PC-3 (cell line): ENCODE measurements at regions not wholly inside any gene's neighbourhood (a gene's known extent, or its start where the extent isn't known, plus 50 kb on each side); places are given as distances from the start of the nearest gene placed in this dataset.

ENCODE experiments used
- ATAC-seq: fragments of 200-7000 bp; cut with Tn5 transposase; 2 replicates; pipeline ENCODE4 v1.9.1; 2020; ENCODE audit warnings: mild to moderate bottlenecking, moderate library complexity
- BruUV-seq: library from RNA; stranded (reverse); fragments of 400-500 nt; replicated peaks from 2 replicates; lab custom pipeline; 2021; lab: Mats Ljungman, UMichigan
- CTCF ChIA-PET: fragments of 300-600 bp; sonication (Branson Sonifier 250); formaldehyde crosslinking; loops from one replicate; lab custom pipeline; 2022; ENCODE audit warnings: antibody characterized with exemption; lab: Charles Lee
- POLR2A ChIA-PET: fragments of 300-600 bp; sonication (Branson Sonifier 250); formaldehyde crosslinking; loops from one replicate; lab custom pipeline; 2022; ENCODE audit warnings: antibody characterized with exemption; ENCODE audit not compliant: unreplicated experiment; lab: Charles Lee
- DNase-seq: peaks from one replicate; pipeline ENCODE4 v3.0.0-alpha.2; 2015
- H2AFZ ChIP-seq: fragments of 300-600 bp; sonication (generic); 2 replicates; pipeline ENCODE4 v1.6.0; 2016; ENCODE audit warnings: antibody characterized with exemption, low read length
- H3F3A ChIP-seq: fragments of 300-600 bp; sonication (generic); one replicate; pipeline ENCODE4 v1.6.0; 2017; ENCODE audit warnings: antibody characterized with exemption, low read length, control low read depth, mild to moderate bottlenecking; ENCODE audit not compliant: unreplicated experiment
- H3K27ac ChIP-seq: fragments of 300-600 bp; sonication (generic); 2 replicates; pipeline ENCODE4 v1.5.1; 2016; ENCODE audit warnings: mild to moderate bottlenecking, low read length
- H3K27me3 ChIP-seq: fragments of 300-600 bp; sonication (generic); 2 replicates; pipeline ENCODE4 v1.6.1; 2016; ENCODE audit warnings: low read length, mixed read lengths
- H3K36me3 ChIP-seq: fragments of 300-600 bp; sonication (generic); 2 replicates; pipeline ENCODE4 v1.6.1; 2016; ENCODE audit warnings: low read depth, mixed run types, low read length, mixed read lengths
- H3K4me1 ChIP-seq: fragments of 300-600 bp; sonication (generic); 2 replicates; pipeline ENCODE4 v1.5.1; 2016; ENCODE audit warnings: low read length; ENCODE audit not compliant: insufficient read depth
- H3K4me2 ChIP-seq: fragments of 300-600 bp; sonication (generic); 2 replicates; pipeline ENCODE4 v1.6.0; 2016; ENCODE audit warnings: low read length
- H3K4me3 ChIP-seq: fragments of 300-600 bp; sonication (generic); 2 replicates; pipeline ENCODE4 v1.5.1; 2016; ENCODE audit warnings: mild to moderate bottlenecking, low read length, mixed read lengths
- H3K79me2 ChIP-seq: fragments of 300-600 bp; sonication (generic); 2 replicates; pipeline ENCODE4 v1.6.1; 2017; ENCODE audit warnings: low read length, mixed read lengths
- H3K9ac ChIP-seq: fragments of 300-600 bp; sonication (generic); 2 replicates; pipeline ENCODE4 v1.6.0; 2016; ENCODE audit warnings: mild to moderate bottlenecking, low read length
- H3K9me2 ChIP-seq: fragments of 300-600 bp; sonication (generic); replicated peaks from 2 replicates; pipeline ENCODE4 v1.6.1; 2016; ENCODE audit warnings: mixed run types, low read length, mixed read lengths
- H3K9me3 ChIP-seq: fragments of 300-600 bp; sonication (generic); 2 replicates; pipeline ENCODE4 v1.6.1; 2016; ENCODE audit warnings: low read length, mixed read lengths
- H4K20me1 ChIP-seq: fragments of 300-600 bp; sonication (generic); 2 replicates; pipeline ENCODE4 v1.6.1; 2016; ENCODE audit warnings: low read length, mixed read lengths
- EZH2 ChIP-seq: fragments of 300-600 bp; sonication (generic); IDR thresholded peaks from one replicate; pipeline ENCODE4 v1.6.1; 2017; ENCODE audit warnings: antibody characterized with exemption, mild to moderate bottlenecking, low read length; ENCODE audit not compliant: unreplicated experiment
- EZH2phosphoT487 ChIP-seq: fragments of 300-600 bp; sonication (generic); IDR thresholded peaks from 2 replicates; pipeline ENCODE4 v1.6.1; 2018; ENCODE audit warnings: mild to moderate bottlenecking, antibody characterized with exemption, low read length, borderline replicate concordance
- intact Hi-C: fragments of 100-400 bp; cut with micrococcal nuclease; formaldehyde crosslinking; loops from 2 replicates; pipeline ENCODE4 v1.9.0; 2023
- TF ChIP-seq, protein P1 (sequence below): fragments of 300-600 bp; sonication (generic); conservative IDR thresholded peaks from 2 replicates; pipeline ENCODE4 v1.5.1; 2017; ENCODE audit warnings: antibody characterized with exemption, low read depth, mild to moderate bottlenecking, low read length

DNA sequence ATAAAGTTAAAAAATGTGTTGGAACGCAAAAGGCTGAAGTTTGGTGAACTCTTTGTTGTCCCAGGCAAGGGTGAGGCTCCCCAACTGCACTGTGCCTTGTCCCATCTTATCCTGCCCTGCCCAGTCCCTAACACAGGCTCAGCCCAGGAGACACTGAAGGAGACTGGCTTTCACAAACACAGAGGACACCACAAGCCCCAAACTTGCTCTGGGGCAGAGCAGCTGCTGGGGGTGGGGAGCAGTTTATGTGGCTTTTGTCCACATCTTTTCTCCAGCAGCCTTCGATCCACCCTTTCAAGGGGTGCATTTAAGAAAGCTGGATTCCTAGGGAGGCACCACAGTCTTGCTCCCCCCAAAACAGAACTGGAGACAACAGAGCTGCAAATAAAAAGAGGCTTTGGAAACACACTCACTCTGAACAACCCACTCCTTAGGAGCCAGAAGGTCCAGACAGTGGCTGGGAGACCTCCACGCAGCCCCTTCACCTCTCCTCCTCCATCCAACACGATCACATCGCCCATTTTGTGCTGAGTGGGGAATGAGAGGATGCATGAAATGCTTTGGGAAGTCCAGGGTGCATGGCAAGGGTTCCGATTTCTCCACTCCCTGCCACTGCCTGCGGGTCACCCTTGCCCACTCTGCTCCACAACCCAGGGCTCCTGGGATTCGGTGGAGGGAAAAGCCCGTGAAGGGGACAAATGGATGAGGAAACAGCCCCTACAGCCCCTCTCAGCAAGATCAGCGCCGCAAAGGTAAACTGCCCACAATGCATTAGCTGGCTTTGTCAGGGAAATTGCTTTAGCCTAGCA lies 260.5 kb upstream of the TLE3 start:
- TF ChIP-seq, protein P1, sequence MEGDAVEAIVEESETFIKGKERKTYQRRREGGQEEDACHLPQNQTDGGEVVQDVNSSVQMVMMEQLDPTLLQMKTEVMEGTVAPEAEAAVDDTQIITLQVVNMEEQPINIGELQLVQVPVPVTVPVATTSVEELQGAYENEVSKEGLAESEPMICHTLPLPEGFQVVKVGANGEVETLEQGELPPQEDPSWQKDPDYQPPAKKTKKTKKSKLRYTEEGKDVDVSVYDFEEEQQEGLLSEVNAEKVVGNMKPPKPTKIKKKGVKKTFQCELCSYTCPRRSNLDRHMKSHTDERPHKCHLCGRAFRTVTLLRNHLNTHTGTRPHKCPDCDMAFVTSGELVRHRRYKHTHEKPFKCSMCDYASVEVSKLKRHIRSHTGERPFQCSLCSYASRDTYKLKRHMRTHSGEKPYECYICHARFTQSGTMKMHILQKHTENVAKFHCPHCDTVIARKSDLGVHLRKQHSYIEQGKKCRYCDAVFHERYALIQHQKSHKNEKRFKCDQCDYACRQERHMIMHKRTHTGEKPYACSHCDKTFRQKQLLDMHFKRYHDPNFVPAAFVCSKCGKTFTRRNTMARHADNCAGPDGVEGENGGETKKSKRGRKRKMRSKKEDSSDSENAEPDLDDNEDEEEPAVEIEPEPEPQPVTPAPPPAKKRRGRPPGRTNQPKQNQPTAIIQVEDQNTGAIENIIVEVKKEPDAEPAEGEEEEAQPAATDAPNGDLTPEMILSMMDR, result no peak
- TF ChIP-seq EZH2phosphoT487 (no peak), EZH2 (no peak)
- Histone ChIP-seq H3K36me3 (no peaks in the 10 kb centered on the region), H4K20me1 (no peaks in the 10 kb centered on the region), H3F3A (no peaks in the 10 kb centered on the region), H3K4me3 (no peak overlapping the region), H3K4me1 (peaks cover under 1% of the 10 kb centered on the region), H3K27ac (no peak overlapping the region), H3K9ac (no peak overlapping the region), H3K9me2 (no peaks in the 10 kb centered on the region), H3K9me3 (no peaks in the 10 kb centered on the region), H2AFZ (no peak overlapping the region), H3K27me3 (peaks cover 23% of the 10 kb centered on the region; the same call in 1 of the 2 replicates), H3K4me2 (no peak overlapping the region), H3K79me2 (no peaks in the 10 kb centered on the region)
- POLR2A ChIA-PET, result no interaction called here
- no peak for DNase-seq
- intact Hi-C loops, result no loop called here
- CTCF ChIA-PET, result no interaction called here
- BruUV-seq, result no TSS peak
- ATAC-seq, result no peak

DNA sequence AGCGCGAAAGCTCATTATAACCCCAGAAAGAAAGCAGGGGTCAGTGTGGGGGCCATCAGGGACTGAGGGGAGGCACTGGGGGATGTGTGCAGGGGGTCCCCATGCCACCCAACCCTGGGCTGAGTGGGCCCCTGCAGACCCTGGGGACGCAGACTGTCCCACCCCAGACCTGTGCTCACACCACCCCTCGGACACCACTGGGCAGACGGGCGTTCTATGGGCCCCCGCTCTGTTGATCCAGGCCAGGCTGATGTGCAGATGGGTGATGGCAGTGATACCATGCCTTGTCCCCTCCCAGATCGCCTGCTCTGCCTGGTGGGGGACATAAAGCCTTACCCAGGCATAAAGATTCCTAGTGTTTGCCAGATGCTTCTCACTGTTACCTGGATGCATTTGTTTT lies 259.7 kb upstream of the TLE3 start:
- Histone ChIP-seq H3K4me2 (no peak overlapping the region), H3F3A (no peaks in the 10 kb centered on the region), H2AFZ (no peak overlapping the region), H3K4me1 (no peaks in the 10 kb centered on the region), H3K27ac (no peak overlapping the region), H4K20me1 (no peaks in the 10 kb centered on the region), H3K4me3 (no peak overlapping the region), H3K79me2 (no peaks in the 10 kb centered on the region), H3K9me2 (no peaks in the 10 kb centered on the region), H3K36me3 (no peaks in the 10 kb centered on the region), H3K9ac (no peak overlapping the region), H3K9me3 (no peaks in the 10 kb centered on the region), H3K27me3 (peaks cover 25% of the 10 kb centered on the region; the same call in 1 of the 2 replicates)
- ATAC-seq (no peak), DNase-seq (no peak)
- CTCF ChIA-PET, result no interaction called here
- TF ChIP-seq EZH2 (no peak), EZH2phosphoT487 (no peak)
- TF ChIP-seq, protein P1, result no peak
- no TSS peak for BruUV-seq
- intact Hi-C loops, result no loop called here
- POLR2A ChIA-PET, result no interaction called here

DNA sequence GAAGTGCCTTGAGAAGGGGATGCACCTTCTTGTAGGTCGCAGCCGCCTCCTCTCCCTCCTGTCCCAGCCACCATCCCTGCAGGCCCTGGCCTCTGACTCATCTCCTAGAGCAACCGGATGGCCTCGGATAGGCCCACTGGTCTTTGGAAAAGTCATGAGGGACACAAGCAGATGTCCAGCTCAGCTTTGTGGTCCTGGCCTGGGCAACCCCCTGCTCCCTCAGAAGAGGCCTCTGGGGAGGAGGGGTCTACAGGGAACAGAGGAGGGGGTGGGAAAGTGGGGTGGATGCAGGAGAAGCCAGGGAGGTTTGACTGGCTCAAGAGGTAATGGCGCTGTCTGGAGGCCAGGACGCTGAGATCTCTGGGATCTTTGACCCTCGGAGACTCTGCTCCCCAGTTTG lies 259.2 kb upstream of the TLE3 start:
- CTCF ChIA-PET, result no interaction called here
- intact Hi-C loops, result no loop called here
- peak; percentile 8 for DNase-seq

More for the DNA sequence above, 259.2 kb upstream of the TLE3 start:
- H3K4me2 ChIP-seq, result no peak overlapping the region
- no peaks in the 10 kb centered on the region for H3K36me3 ChIP-seq
- H3K9me2 ChIP-seq, result no peaks in the 10 kb centered on the region
- no peak overlapping the region for H3K9ac ChIP-seq
- H3K79me2 ChIP-seq, result no peaks in the 10 kb centered on the region
- POLR2A ChIA-PET, result no interaction called here
- H3K4me3 ChIP-seq, result no peak overlapping the region
- H3K4me1 ChIP-seq, result no peaks in the 10 kb centered on the region
- no peak overlapping the region for H2AFZ ChIP-seq
- ATAC-seq, result no peak
- no peaks in the 10 kb centered on the region for H3K9me3 ChIP-seq
- peaks cover 25% of the 10 kb centered on the region; the same call in 1 of the 2 replicates for H3K27me3 ChIP-seq
- no peak for TF ChIP-seq EZH2
- no peak for TF ChIP-seq EZH2phosphoT487
- TF ChIP-seq, protein P1, result no peak
- no TSS peak for BruUV-seq
- no peak overlapping the region for H3K27ac ChIP-seq
- H4K20me1 ChIP-seq, result no peaks in the 10 kb centered on the region
- no peaks in the 10 kb centered on the region for H3F3A ChIP-seq
